K562 (cell line): ENCODE measurements at regions not wholly inside any gene's neighbourhood (a gene's known extent, or its start where the extent isn't known, plus 50 kb on each side); places are given as distances from the start of the nearest gene placed in this dataset.

Experiments used
- FOXA3 ChIP-seq, 2 experiments: fragments of 450-650 bp in 1 of 2; sonication (generic) in 1 of 2; formaldehyde crosslinking; IDR thresholded peaks in 1 of 2; conservative IDR thresholded peaks in 1 of 2; 2 replicates each; pipeline versions ENCODE4 v1.4.0 to v1.8.0; 2020 to 2022; ENCODE audit warnings: mild to moderate bottlenecking in 2 of 2, missing genetic modification reagents in 1 of 2
- NFIX ChIP-seq: fragments of 250-450 bp; sonication (Bioruptor Pico); IDR thresholded peaks from 2 replicates; pipeline ENCODE4 v1.4.0; 2020; ENCODE audit warnings: low read depth, mild to moderate bottlenecking, moderate library complexity
- RAD21 ChIP-seq, 2 experiments: fragments of 250-450 bp in 1 of 2; fragments of 450-650 bp in 1 of 2; sonication (Bioruptor Pico) in 1 of 2; formaldehyde crosslinking in 1 of 2; IDR thresholded peaks in 1 of 2; conservative IDR thresholded peaks in 1 of 2; 2 replicates each; pipeline versions ENCODE4 v1.4.0 to v1.8.0; 2020 to 2022; ENCODE audit warnings: mild to moderate bottlenecking in 2 of 2, moderate library complexity in 1 of 2
- RFX1 ChIP-seq: fragments of 450-650 bp; IDR thresholded peaks from 2 replicates; pipeline ENCODE4 v1.6.1; 2016; ENCODE audit warnings: mild to moderate bottlenecking, moderate library complexity
- ZBTB8A ChIP-seq: fragments of 450-650 bp; IDR thresholded peaks from 2 replicates; pipeline ENCODE4 v1.6.1; 2018; ENCODE audit warnings: mild to moderate bottlenecking, moderate library complexity; ENCODE audit not compliant: partially characterized antibody
- ZNF3 ChIP-seq: fragments of 250-450 bp; sonication (Bioruptor Pico); IDR thresholded peaks from 2 replicates; pipeline ENCODE4 v1.5.0; 2021; ENCODE audit warnings: mild to moderate bottlenecking, moderate library complexity
- ZNF561 ChIP-seq: fragments of 450-650 bp; formaldehyde crosslinking; conservative IDR thresholded peaks from 2 replicates; pipeline ENCODE4 v1.4.0; 2020; ENCODE audit warnings: mild to moderate bottlenecking, moderate library complexity
- ZNF584 ChIP-seq: fragments of 200-800 bp; sonication (Bioruptor generic); IDR thresholded peaks from 2 replicates; pipeline ENCODE4 v1.6.1; 2016; ENCODE audit warnings: low read depth, mild to moderate bottlenecking, missing genetic modification characterization, missing compliant biosample characterization
- ZNF699 ChIP-seq: fragments of 250-450 bp; sonication (Bioruptor Pico); IDR thresholded peaks from 2 replicates; pipeline ENCODE4 v1.8.0; 2021; ENCODE audit warnings: mild to moderate bottlenecking, moderate library complexity; ENCODE audit not compliant: insufficient replicate concordance
- TF ChIP-seq, protein P1 (sequence below): fragments of 450-650 bp; IDR thresholded peaks from 2 replicates; pipeline ENCODE4 v1.6.1; 2016; ENCODE audit warnings: low read depth, mild to moderate bottlenecking, moderate library complexity
- TF ChIP-seq, protein P2 (sequence below): fragments of 250-450 bp; sonication (Bioruptor Pico); IDR thresholded peaks from 2 replicates; pipeline ENCODE4 v1.5.0; 2021
- TF ChIP-seq, protein P3 (sequence below): fragments of 250-450 bp; sonication (Bioruptor Pico); IDR thresholded peaks from 2 replicates; pipeline ENCODE4 v1.5.0; 2021; ENCODE audit warnings: mild to moderate bottlenecking, borderline replicate concordance

DNA sequence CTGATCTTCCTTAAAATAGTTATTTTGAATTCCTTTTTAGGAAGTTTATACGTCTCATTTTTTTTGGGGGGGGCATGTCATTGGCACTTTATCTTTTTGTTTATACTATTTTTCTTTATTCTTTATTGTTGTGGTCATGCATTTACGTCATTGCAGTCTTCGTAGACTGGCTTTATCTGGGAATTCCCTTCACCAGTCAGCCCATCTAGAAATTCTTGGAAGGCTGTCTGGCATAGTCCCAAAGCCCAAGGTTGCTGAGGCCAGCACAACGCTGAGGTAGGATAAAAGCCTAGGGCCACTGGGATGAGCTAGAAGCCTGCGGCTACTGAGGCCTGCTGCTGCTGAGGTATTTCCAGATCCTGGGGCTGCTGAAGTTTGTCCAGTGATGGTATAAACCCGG, 121.5 kb downstream of the ISOC1 start (continued):
- TF ChIP-seq ZNF561 (CRISPR knock-in tag): no peak
- TF ChIP-seq, protein P1, sequence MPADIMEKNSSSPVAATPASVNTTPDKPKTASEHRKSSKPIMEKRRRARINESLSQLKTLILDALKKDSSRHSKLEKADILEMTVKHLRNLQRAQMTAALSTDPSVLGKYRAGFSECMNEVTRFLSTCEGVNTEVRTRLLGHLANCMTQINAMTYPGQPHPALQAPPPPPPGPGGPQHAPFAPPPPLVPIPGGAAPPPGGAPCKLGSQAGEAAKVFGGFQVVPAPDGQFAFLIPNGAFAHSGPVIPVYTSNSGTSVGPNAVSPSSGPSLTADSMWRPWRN: no peak
- TF ChIP-seq, protein P2, sequence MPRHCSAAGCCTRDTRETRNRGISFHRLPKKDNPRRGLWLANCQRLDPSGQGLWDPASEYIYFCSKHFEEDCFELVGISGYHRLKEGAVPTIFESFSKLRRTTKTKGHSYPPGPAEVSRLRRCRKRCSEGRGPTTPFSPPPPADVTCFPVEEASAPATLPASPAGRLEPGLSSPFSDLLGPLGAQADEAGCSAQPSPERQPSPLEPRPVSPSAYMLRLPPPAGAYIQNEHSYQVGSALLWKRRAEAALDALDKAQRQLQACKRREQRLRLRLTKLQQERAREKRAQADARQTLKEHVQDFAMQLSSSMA (CRISPR knock-in tag): no peak
- no peak for TF ChIP-seq RAD21 (CRISPR knock-in tag; conservative IDR thresholded peaks at IDR 0.05 in 1 of 2, IDR thresholded peaks at IDR 0.05 in 1 of 2)
- TF ChIP-seq ZNF584: no peak
- TF ChIP-seq, protein P3, sequence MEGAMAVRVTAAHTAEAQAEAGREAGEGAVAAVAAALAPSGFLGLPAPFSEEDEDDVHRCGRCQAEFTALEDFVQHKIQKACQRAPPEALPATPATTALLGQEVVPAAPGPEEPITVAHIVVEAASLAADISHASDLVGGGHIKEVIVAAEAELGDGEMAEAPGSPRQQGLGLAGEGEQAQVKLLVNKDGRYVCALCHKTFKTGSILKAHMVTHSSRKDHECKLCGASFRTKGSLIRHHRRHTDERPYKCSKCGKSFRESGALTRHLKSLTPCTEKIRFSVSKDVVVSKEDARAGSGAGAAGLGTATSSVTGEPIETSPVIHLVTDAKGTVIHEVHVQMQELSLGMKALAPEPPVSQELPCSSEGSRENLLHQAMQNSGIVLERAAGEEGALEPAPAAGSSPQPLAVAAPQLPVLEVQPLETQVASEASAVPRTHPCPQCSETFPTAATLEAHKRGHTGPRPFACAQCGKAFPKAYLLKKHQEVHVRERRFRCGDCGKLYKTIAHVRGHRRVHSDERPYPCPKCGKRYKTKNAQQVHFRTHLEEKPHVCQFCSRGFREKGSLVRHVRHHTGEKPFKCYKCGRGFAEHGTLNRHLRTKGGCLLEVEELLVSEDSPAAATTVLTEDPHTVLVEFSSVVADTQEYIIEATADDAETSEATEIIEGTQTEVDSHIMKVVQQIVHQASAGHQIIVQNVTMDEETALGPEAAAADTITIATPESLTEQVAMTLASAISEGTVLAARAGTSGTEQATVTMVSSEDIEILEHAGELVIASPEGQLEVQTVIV (CRISPR knock-in tag): no peak
- TF ChIP-seq ZNF3 (CRISPR knock-in tag): no peak
- no peak for TF ChIP-seq RFX1
- TF ChIP-seq NFIX (CRISPR knock-in tag): no peak
- TF ChIP-seq ZNF699 (CRISPR knock-in tag): no peak
- no peak for TF ChIP-seq ZBTB8A
- TF ChIP-seq FOXA3 (CRISPR knock-in tag; conservative IDR thresholded peaks at IDR 0.05 in 1 of 2, IDR thresholded peaks at IDR 0.05 in 1 of 2): no peak
